ENCODE measurements at regions not wholly inside any gene's neighbourhood (a gene's known extent, or its start where the extent isn't known, plus 50 kb on each side); places are given as distances from the start of the nearest gene placed in this dataset.

- H3K4me3 ChIP-seq, result no peak overlapping the region
- H3K4me1 ChIP-seq, result no peaks in the 10 kb centered on the region
- no peak for TF ChIP-seq CTCF (IDR thresholded peaks at IDR 0.05)
- no peak for TF ChIP-seq POLR2A (IDR thresholded peaks at IDR 0.05)
- 65 to 80% (median 78%) methylated on average over 7 of the region's 7 CpGs for WGBS, 4 donors
- peaks cover 0 to 2% (median 0%) of the 10 kb centered on the region in 12 donors for H3K9me3 ChIP-seq
- no peaks in the 10 kb centered on the region for H3K27me3 ChIP-seq
- H3K27ac ChIP-seq, result no peak overlapping the region
- H3K36me3 ChIP-seq, result no peaks in the 10 kb centered on the region
- DNase-seq (no peak), ATAC-seq (no peak)
- intact Hi-C loops (cut with DNase I), result no loop called here
Measured at GRCh38 chr10:2256241-2256640, 518.9 kb upstream of the ADARB2 start.

- Histone ChIP-seq H3K36me3 (no peaks in the 10 kb centered on the region), H3K4me1 (no peaks in the 10 kb centered on the region), H3K4me3 (no peak overlapping the region), H3K27ac (no peak overlapping the region), H3K9me3 (peaks cover 0 to 5% (median 0%) of the 10 kb centered on the region in 12 donors), H3K27me3 (no peaks in the 10 kb centered on the region)
- 75 to 78% (median 76%) methylated on average over 6 of the region's 6 CpGs for WGBS, 4 donors
- DNase-seq, result no peak
- no peak for TF ChIP-seq CTCF (IDR thresholded peaks at IDR 0.05)
- no peak for TF ChIP-seq POLR2A (IDR thresholded peaks at IDR 0.05)
- no peak for ATAC-seq
- intact Hi-C loops (cut with DNase I), result no loop called here
Measured at GRCh38 chr10:2252096-2252495, 514.8 kb upstream of the ADARB2 start.

GRCh38 chr10:2251631-2252030 lies 514.3 kb upstream of the ADARB2 start:
- ATAC-seq, result no peak
- no peak overlapping the region for H3K27ac ChIP-seq
- H3K4me1 ChIP-seq, result no peaks in the 10 kb centered on the region
- peaks cover 0 to 5% (median 0%) of the 10 kb centered on the region in 12 donors for H3K9me3 ChIP-seq
- TF ChIP-seq POLR2A (IDR thresholded peaks at IDR 0.05), result no peak
- no peak for TF ChIP-seq CTCF (IDR thresholded peaks at IDR 0.05)
- DNase-seq, result no peak
- 72 to 78% (median 76%) methylated on average over 8 of the region's 8 CpGs for WGBS, 4 donors
- H3K36me3 ChIP-seq, result no peaks in the 10 kb centered on the region
- no peaks in the 10 kb centered on the region for H3K27me3 ChIP-seq
- intact Hi-C loops (cut with DNase I), result no loop called here
- H3K4me3 ChIP-seq, result no peak overlapping the region

GRCh38 chr10:2246747-2247146 lies 509.4 kb upstream of the ADARB2 start:
- intact Hi-C loops (cut with DNase I), result no loop called here
- no peak overlapping the region for H3K4me3 ChIP-seq
- DNase-seq, result no peak
- no peak for ATAC-seq
- TF ChIP-seq CTCF (IDR thresholded peaks at IDR 0.05) (no peak), POLR2A (IDR thresholded peaks at IDR 0.05) (no peak)
- no peaks in the 10 kb centered on the region for H3K27me3 ChIP-seq
- no peaks in the 10 kb centered on the region for H3K4me1 ChIP-seq
- no peak overlapping the region for H3K27ac ChIP-seq
- H3K36me3 ChIP-seq, result no peaks in the 10 kb centered on the region
- H3K9me3 ChIP-seq, result peaks cover 0 to 5% (median 0%) of the 10 kb centered on the region in 12 donors
- 75 to 86% (median 79%) methylated on average over 5 of the region's 5 CpGs for WGBS, 4 donors
